ENCODE measurements at regions not wholly inside any gene's neighbourhood (a gene's known extent, or its start where the extent isn't known, plus 50 kb on each side); places are given as distances from the start of the nearest gene placed in this dataset.

GRCh38 chr11:43234881-43235280 lies 76.9 kb upstream of the API5 start:
- TF ChIP-seq ZBTB7A (IDR thresholded peaks at IDR 0.05; ENCODE audit: low read depth) (no peak), FOXM1 (IDR thresholded peaks at IDR 0.05; ENCODE audit: borderline replicate concordance, low read depth) (no peak), EGR1 (IDR thresholded peaks at IDR 0.05) (no peak), TAF1 (IDR thresholded peaks at IDR 0.05; ENCODE audit: low read depth) (no peak), NFIC (IDR thresholded peaks at IDR 0.05) (no peak), EP300 (IDR thresholded peaks at IDR 0.05; ENCODE audit: borderline replicate concordance) (no peak), YY1 (IDR thresholded peaks at IDR 0.05; ENCODE audit: low read depth) (no peak), MAX (IDR thresholded peaks at IDR 0.05) (no peak)

- TF ChIP-seq TEAD4 (IDR thresholded peaks at IDR 0.05) (no peak), FOXM1 (IDR thresholded peaks at IDR 0.05; ENCODE audit: borderline replicate concordance, low read depth) (no peak), EP300 (IDR thresholded peaks at IDR 0.05; ENCODE audit: borderline replicate concordance) (no peak), CEBPB (IDR thresholded peaks at IDR 0.05) (no peak), MAX (IDR thresholded peaks at IDR 0.05) (no peak), ZBTB7A (IDR thresholded peaks at IDR 0.05; ENCODE audit: low read depth) (no peak), NFIC (IDR thresholded peaks at IDR 0.05) (no peak), EGR1 (IDR thresholded peaks at IDR 0.05) (no peak), TAF1 (IDR thresholded peaks at IDR 0.05; ENCODE audit: low read depth) (no peak)
Observed at GRCh38 chr11:43238341-43238740, 73.5 kb upstream of the API5 start.

GRCh38 chr11:43239791-43240190 lies 72.0 kb upstream of the API5 start:
- no peak for TF ChIP-seq EGR1 (IDR thresholded peaks at IDR 0.05)
- TF ChIP-seq TEAD4 (IDR thresholded peaks at IDR 0.05) = no peak
- no peak for TF ChIP-seq YY1 (IDR thresholded peaks at IDR 0.05; ENCODE audit: low read depth)
- no peak for TF ChIP-seq FOXM1 (IDR thresholded peaks at IDR 0.05; ENCODE audit: borderline replicate concordance, low read depth)
- TF ChIP-seq CEBPB (IDR thresholded peaks at IDR 0.05) = no peak
- no peak for TF ChIP-seq TAF1 (IDR thresholded peaks at IDR 0.05; ENCODE audit: low read depth)
- TF ChIP-seq ZBTB7A (IDR thresholded peaks at IDR 0.05; ENCODE audit: low read depth) = no peak
- no peak for TF ChIP-seq RAD21 (IDR thresholded peaks at IDR 0.05; ENCODE audit: low read depth)
- TF ChIP-seq TCF12 (IDR thresholded peaks at IDR 0.05; ENCODE audit: low read depth) = no peak
- no peak for TF ChIP-seq REST (IDR thresholded peaks at IDR 0.05; ENCODE audit: low read depth)
- no peak for TF ChIP-seq CREB1 (IDR thresholded peaks at IDR 0.05; ENCODE audit: low read depth)
- no peak for TF ChIP-seq EP300 (IDR thresholded peaks at IDR 0.05; ENCODE audit: borderline replicate concordance)
- no peak for TF ChIP-seq NFIC (IDR thresholded peaks at IDR 0.05)
- TF ChIP-seq USF1 (IDR thresholded peaks at IDR 0.05) = no peak
- no peak for TF ChIP-seq MAX (IDR thresholded peaks at IDR 0.05)

GRCh38 chr11:43242401-43242800 lies 69.4 kb upstream of the API5 start:
- no peak for TF ChIP-seq NFIC (IDR thresholded peaks at IDR 0.05)
- TF ChIP-seq TCF12 (IDR thresholded peaks at IDR 0.05; ENCODE audit: low read depth) = no peak
- TF ChIP-seq USF1 (IDR thresholded peaks at IDR 0.05) = no peak
- no peak for TF ChIP-seq TEAD4 (IDR thresholded peaks at IDR 0.05)
- TF ChIP-seq EGR1 (IDR thresholded peaks at IDR 0.05) = no peak
- no peak for TF ChIP-seq RAD21 (IDR thresholded peaks at IDR 0.05; ENCODE audit: low read depth)

- TF ChIP-seq CREB1 (IDR thresholded peaks at IDR 0.05; ENCODE audit: low read depth) = no peak
- TF ChIP-seq TAF1 (IDR thresholded peaks at IDR 0.05; ENCODE audit: low read depth) = no peak
- TF ChIP-seq MAX (IDR thresholded peaks at IDR 0.05) = no peak
- TF ChIP-seq EGR1 (IDR thresholded peaks at IDR 0.05) = no peak
- TF ChIP-seq EP300 (IDR thresholded peaks at IDR 0.05; ENCODE audit: borderline replicate concordance) = no peak
- TF ChIP-seq CEBPB (IDR thresholded peaks at IDR 0.05) = no peak
- TF ChIP-seq FOXM1 (IDR thresholded peaks at IDR 0.05; ENCODE audit: borderline replicate concordance, low read depth) = no peak
- no peak for TF ChIP-seq ZBTB7A (IDR thresholded peaks at IDR 0.05; ENCODE audit: low read depth)
- TF ChIP-seq TCF12 (IDR thresholded peaks at IDR 0.05; ENCODE audit: low read depth) = no peak
- TF ChIP-seq TEAD4 (IDR thresholded peaks at IDR 0.05) = no peak
- no peak for TF ChIP-seq RAD21 (IDR thresholded peaks at IDR 0.05; ENCODE audit: low read depth)
- no peak for TF ChIP-seq YY1 (IDR thresholded peaks at IDR 0.05; ENCODE audit: low read depth)
- TF ChIP-seq USF1 (IDR thresholded peaks at IDR 0.05) = no peak
- no peak for TF ChIP-seq REST (IDR thresholded peaks at IDR 0.05; ENCODE audit: low read depth)
- TF ChIP-seq NFIC (IDR thresholded peaks at IDR 0.05) = no peak
Observed at GRCh38 chr11:43243927-43244326, 67.9 kb upstream of the API5 start.
